Left ventricle myocardium inferior (tissue), 1 donor: ENCODE measurements at regions not wholly inside any gene's neighbourhood (a gene's known extent, or its start where the extent isn't known, plus 50 kb on each side); places are given as distances from the start of the nearest gene placed in this dataset.

Experiments used
- DNase-seq: peaks from one replicate; pipeline ENCODE4 v3.0.0-alpha.2; 2020
- H3K27ac ChIP-seq: fragments of 200-600 bp; replicated peaks from 2 replicates; pipeline ENCODE4 v1.8.0; 2021
- H3K27me3 ChIP-seq: fragments of 200-600 bp; 2 replicates; pipeline ENCODE4 v1.8.0; 2021; ENCODE audit warnings: low read depth
- H3K36me3 ChIP-seq: fragments of 200-600 bp; 2 replicates; pipeline ENCODE4 v1.8.0; 2021
- H3K4me1 ChIP-seq: fragments of 200-600 bp; 2 replicates; pipeline ENCODE4 v1.8.0; 2021
- H3K4me3 ChIP-seq: fragments of 200-600 bp; 2 replicates; pipeline ENCODE4 v1.8.0; 2021; ENCODE audit warnings: mild to moderate bottlenecking, moderate library complexity
- H3K9me3 ChIP-seq: fragments of 200-600 bp; replicated peaks from 2 replicates; pipeline ENCODE4 v1.8.0; 2021
- CTCF ChIP-seq: fragments of 200-600 bp; IDR thresholded peaks from 2 replicates; pipeline ENCODE4 v1.8.0; 2021; ENCODE audit warnings: antibody characterized with exemption, mild to moderate bottlenecking, borderline replicate concordance
- intact Hi-C: fragments of 100-400 bp; cut with micrococcal nuclease; formaldehyde crosslinking; loops from one replicate; pipeline ENCODE4 v1.11.0; 2022
- donor health status: DM: no; HTN: yes; CAD: no; lungs with severe emphysema.

GRCh38 chrY:21175505-21175904 lies 335.6 kb upstream of the RBMY1B start:
- DNase-seq, result no peak
- H3K27me3 ChIP-seq, result no peaks in the 10 kb centered on the region

GRCh38 chrY:21177306-21177800 lies 333.8 kb upstream of the RBMY1B start:
- no peak for TF ChIP-seq CTCF
- intact Hi-C loops, result no loop called here
- no peak overlapping the region for H3K27ac ChIP-seq
- H3K27me3 ChIP-seq, result no peaks in the 10 kb centered on the region
- no peaks in the 10 kb centered on the region for H3K4me1 ChIP-seq
- H3K4me3 ChIP-seq, result no peak overlapping the region
- DNase-seq, result no peak
- no peaks in the 10 kb centered on the region for H3K36me3 ChIP-seq
- H3K9me3 ChIP-seq, result no peaks in the 10 kb centered on the region

More at GRCh38 chrY:21175505-21175904, 335.6 kb upstream of the RBMY1B start:
- intact Hi-C loops, result no loop called here
- no peak overlapping the region for H3K4me3 ChIP-seq
- H3K9me3 ChIP-seq, result no peaks in the 10 kb centered on the region
- H3K36me3 ChIP-seq, result no peaks in the 10 kb centered on the region
- no peaks in the 10 kb centered on the region for H3K4me1 ChIP-seq
- H3K27ac ChIP-seq, result no peak overlapping the region
- TF ChIP-seq CTCF, result no peak

GRCh38 chrY:21178281-21178680 lies 332.9 kb upstream of the RBMY1B start:
- no peak for TF ChIP-seq CTCF
- Histone ChIP-seq H3K9me3 (no peaks in the 10 kb centered on the region), H3K27ac (no peak overlapping the region), H3K27me3 (no peaks in the 10 kb centered on the region), H3K36me3 (no peaks in the 10 kb centered on the region), H3K4me3 (no peak overlapping the region), H3K4me1 (no peaks in the 10 kb centered on the region)
- intact Hi-C loops, result no loop called here
- no peak for DNase-seq

GRCh38 chrY:21180921-21181320 lies 330.2 kb upstream of the RBMY1B start:
- no peaks in the 10 kb centered on the region for H3K9me3 ChIP-seq
- DNase-seq, result no peak
- TF ChIP-seq CTCF, result no peak
- H3K27ac ChIP-seq, result no peak overlapping the region
- H3K36me3 ChIP-seq, result no peaks in the 10 kb centered on the region
- H3K27me3 ChIP-seq, result no peaks in the 10 kb centered on the region
- no peaks in the 10 kb centered on the region for H3K4me1 ChIP-seq
- H3K4me3 ChIP-seq, result no peak overlapping the region
- intact Hi-C loops, result no loop called here

- no peaks in the 10 kb centered on the region for H3K36me3 ChIP-seq
- H3K4me1 ChIP-seq, result no peaks in the 10 kb centered on the region
- no peaks in the 10 kb centered on the region for H3K27me3 ChIP-seq
- intact Hi-C loops, result no loop called here
- no peak overlapping the region for H3K27ac ChIP-seq
- H3K4me3 ChIP-seq, result no peak overlapping the region
- no peaks in the 10 kb centered on the region for H3K9me3 ChIP-seq
- no peak for DNase-seq
- no peak for TF ChIP-seq CTCF
Observed at GRCh38 chrY:21184271-21184670, 326.9 kb upstream of the RBMY1B start.
